Suprapubic skin (tissue), 4 donors: ENCODE measurements at regions not wholly inside any gene's neighbourhood (a gene's known extent, or its start where the extent isn't known, plus 50 kb on each side); places are given as distances from the start of the nearest gene placed in this dataset.

Experiments used
- DNase-seq, 2 donors: peaks; one replicate each; pipeline ENCODE4 v3.0.0-alpha.2; 2019; ENCODE audit warnings: low spot score in 2 of 2
- H3K27ac ChIP-seq: fragments of 200-600 bp; sonication (generic); one replicate; pipeline ENCODE4 v1.5.1; 2019
- H3K27me3 ChIP-seq: fragments of 200-600 bp; sonication (generic); one replicate; pipeline ENCODE4 v1.5.1; 2019
- H3K36me3 ChIP-seq: fragments of 200-600 bp; sonication (generic); one replicate; pipeline ENCODE4 v1.5.1; 2019
- H3K4me1 ChIP-seq: fragments of 200-600 bp; sonication (generic); one replicate; pipeline ENCODE4 v1.5.1; 2019
- H3K4me3 ChIP-seq: fragments of 200-600 bp; sonication (generic); one replicate; pipeline ENCODE4 v1.5.1; 2019; ENCODE audit warnings: mild to moderate bottlenecking
- H3K9me3 ChIP-seq: fragments of 200-600 bp; sonication (generic); one replicate; pipeline ENCODE4 v1.5.1; 2019
- EP300 ChIP-seq: sonication (generic); formaldehyde crosslinking; IDR thresholded peaks from one replicate; pipeline ENCODE4 v1.6.1; 2017; ENCODE audit warnings: antibody characterized with exemption
- POLR2A ChIP-seq, 2 donors: fragments of 450-650 bp; IDR thresholded peaks; one replicate each; pipeline ENCODE4 v1.6.1; 2017; ENCODE audit warnings: antibody characterized with exemption in 2 of 2, mild to moderate bottlenecking in 2 of 2, moderate library complexity in 2 of 2
- POLR2AphosphoS5 ChIP-seq, 3 donors: sonication (generic); formaldehyde crosslinking; IDR thresholded peaks; one replicate each; pipeline ENCODE4 v1.6.1; 2017; ENCODE audit warnings: antibody characterized with exemption in 3 of 3
- WGBS: methylation state at CpG from one replicate; pipeline ENCODE4 v1.1.5; 2018; 5-methylcytosine and 5-hydroxymethylcytosine counted together
- TF ChIP-seq, protein P1 (sequence below), 2 donors: fragments of 200-600 bp in 1 of 2; fragments of 450-650 bp in 1 of 2; sonication (generic) in 1 of 2; IDR thresholded peaks; one replicate each; pipeline ENCODE4 v1.5.1; 2016 to 2019; ENCODE audit warnings: antibody characterized with exemption in 2 of 2, mild to moderate bottlenecking in 1 of 2, moderate library complexity in 1 of 2

DNA sequence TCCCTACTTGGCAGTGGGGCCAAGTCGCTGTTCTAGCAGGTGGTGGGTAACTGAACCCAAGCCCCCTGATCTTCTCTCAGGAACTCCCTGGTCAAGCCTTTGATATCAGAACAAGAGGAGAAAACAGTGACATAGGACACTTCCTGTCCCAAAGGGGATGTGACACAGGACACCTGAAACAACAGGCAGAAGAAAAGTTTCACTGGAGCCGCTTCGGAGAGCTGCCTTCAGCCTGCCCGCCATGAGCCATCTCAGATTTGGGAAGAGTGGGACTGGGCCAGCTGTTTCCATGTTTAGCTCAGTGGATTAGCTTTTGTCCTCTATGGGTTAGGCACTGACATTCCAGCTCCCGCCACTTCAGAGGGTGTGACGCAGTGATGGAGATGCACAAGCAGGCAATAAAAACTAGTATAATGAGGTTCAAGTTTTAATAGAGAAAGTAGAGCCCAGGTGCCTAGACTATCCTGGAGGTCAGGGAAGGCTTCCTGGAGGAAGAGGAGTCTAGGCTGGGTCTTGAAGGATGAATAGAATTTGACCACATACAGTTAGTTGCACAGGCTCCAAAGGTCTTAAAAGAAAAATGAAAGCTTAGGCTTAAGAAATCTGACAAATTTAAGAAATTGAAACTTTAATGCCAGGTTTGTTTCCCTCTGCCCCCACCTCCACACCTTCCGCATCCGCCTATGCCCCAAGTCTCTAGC is 104.1 kb upstream of the SPRY4 start:
- Histone ChIP-seq H3K9me3 (no peaks in the 10 kb centered on the region), H3K4me1 (peaks cover 22% of the 10 kb centered on the region), H3K27ac (no peak overlapping the region), H3K4me3 (no peak overlapping the region), H3K27me3 (no peaks in the 10 kb centered on the region), H3K36me3 (no peaks in the 10 kb centered on the region)
- no peak for DNase-seq
- whole genome bisulfite sequencing: 93% methylated on average over 8 of the region's 8 CpGs
- TF ChIP-seq, protein P1, sequence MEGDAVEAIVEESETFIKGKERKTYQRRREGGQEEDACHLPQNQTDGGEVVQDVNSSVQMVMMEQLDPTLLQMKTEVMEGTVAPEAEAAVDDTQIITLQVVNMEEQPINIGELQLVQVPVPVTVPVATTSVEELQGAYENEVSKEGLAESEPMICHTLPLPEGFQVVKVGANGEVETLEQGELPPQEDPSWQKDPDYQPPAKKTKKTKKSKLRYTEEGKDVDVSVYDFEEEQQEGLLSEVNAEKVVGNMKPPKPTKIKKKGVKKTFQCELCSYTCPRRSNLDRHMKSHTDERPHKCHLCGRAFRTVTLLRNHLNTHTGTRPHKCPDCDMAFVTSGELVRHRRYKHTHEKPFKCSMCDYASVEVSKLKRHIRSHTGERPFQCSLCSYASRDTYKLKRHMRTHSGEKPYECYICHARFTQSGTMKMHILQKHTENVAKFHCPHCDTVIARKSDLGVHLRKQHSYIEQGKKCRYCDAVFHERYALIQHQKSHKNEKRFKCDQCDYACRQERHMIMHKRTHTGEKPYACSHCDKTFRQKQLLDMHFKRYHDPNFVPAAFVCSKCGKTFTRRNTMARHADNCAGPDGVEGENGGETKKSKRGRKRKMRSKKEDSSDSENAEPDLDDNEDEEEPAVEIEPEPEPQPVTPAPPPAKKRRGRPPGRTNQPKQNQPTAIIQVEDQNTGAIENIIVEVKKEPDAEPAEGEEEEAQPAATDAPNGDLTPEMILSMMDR (IDR thresholded peaks at IDR 0.05): no peak
- TF ChIP-seq EP300 (no peak), POLR2A (IDR thresholded peaks at IDR 0.05) (no peak), POLR2AphosphoS5 (IDR thresholded peaks at IDR 0.05) (no peak)

DNA sequence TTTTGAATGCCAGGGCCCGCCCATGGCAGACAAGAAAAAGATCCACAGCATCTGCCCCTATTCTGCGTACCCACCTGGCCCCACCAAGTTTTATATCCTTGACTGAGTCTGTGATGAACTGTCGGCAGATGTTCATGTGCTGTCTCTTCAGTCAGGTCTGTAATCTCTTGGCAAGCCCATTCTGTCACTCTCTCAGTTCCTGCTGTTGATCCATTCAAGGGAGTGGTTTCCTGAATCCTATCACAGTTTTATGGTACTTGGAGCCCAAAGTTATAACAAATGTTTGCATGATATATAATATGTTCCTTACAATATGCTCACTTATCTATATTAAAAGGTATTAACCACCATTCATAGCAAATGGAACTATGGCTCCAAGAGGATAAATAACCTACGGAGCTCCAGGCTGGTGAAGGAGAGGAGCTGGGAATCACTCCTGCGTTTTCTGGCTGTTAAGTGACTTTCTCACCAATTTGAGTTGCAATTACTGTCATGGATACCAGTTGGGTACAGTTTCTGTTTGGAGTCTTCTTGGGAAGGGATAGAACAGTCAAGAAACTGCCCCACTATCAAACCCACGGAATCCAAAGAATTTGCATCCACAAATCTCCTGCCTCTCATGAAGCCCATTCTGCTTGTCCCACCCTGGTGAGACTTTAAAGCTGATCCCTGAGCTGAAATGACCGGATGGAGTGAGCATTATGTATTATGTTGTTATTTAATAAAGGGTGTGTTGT is 103.4 kb upstream of the SPRY4 start:
- Histone ChIP-seq H3K27me3 (no peaks in the 10 kb centered on the region), H3K27ac (no peak overlapping the region), H3K36me3 (no peaks in the 10 kb centered on the region), H3K4me1 (peaks cover 15% of the 10 kb centered on the region), H3K4me3 (no peak overlapping the region), H3K9me3 (no peaks in the 10 kb centered on the region)
- TF ChIP-seq, protein P1 (IDR thresholded peaks at IDR 0.05): no peak
- TF ChIP-seq POLR2AphosphoS5 (IDR thresholded peaks at IDR 0.05): no peak
- TF ChIP-seq POLR2A (IDR thresholded peaks at IDR 0.05): no peak
- TF ChIP-seq EP300: no peak
- DNase-seq: no peak
- 95% methylated on average over 7 of the region's 7 CpGs for WGBS

DNA sequence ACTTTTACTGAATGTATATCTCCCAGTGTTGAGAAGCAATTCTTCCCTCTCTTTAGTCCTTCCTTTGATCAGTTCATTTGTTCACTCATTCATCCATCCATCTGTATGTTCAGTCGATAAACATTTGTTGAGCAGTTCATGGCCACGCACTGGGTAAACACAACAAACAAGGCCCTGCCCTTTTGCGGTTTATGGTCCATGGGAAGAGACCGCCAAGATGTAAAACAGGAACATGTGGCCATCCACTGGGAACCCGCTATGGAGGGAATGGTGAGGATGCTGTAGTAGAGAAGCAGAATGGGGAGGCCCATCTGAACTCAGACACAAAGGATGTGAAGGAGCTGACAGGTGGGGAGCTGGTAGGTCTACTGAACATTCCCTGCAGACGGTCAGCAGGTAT is 102.7 kb upstream of the SPRY4 start:
- Histone ChIP-seq H3K4me1 (peaks cover 8% of the 10 kb centered on the region), H3K27me3 (no peaks in the 10 kb centered on the region), H3K4me3 (no peak overlapping the region), H3K9me3 (no peaks in the 10 kb centered on the region), H3K27ac (no peak overlapping the region), H3K36me3 (no peaks in the 10 kb centered on the region)
- no peak for TF ChIP-seq EP300
- no peak for TF ChIP-seq POLR2A (IDR thresholded peaks at IDR 0.05)
- TF ChIP-seq, protein P1 (IDR thresholded peaks at IDR 0.05): no peak
- no peak for TF ChIP-seq POLR2AphosphoS5 (IDR thresholded peaks at IDR 0.05)
- DNase-seq: no peak
- 92% methylated on average over 6 of the region's 6 CpGs for WGBS

DNA sequence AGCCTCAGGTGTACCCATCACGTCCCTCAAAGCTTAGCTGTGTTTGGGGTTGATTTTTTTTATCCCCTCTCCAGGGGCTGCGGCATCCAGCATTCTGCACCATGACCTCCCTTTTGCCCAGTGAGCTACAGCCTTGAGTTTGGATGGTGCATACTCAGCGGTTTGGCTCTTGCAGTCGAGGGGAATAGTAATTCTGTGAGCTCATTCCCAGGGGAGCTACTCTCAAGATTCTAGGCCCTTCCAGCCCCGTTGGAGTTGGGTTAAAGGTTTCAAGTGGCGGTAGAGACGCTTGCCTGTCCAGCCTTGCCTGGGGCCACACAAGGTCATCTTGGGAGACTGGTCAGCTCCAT is 102.2 kb upstream of the SPRY4 start:
- no peak for DNase-seq
- TF ChIP-seq EP300 (no peak), POLR2A (IDR thresholded peaks at IDR 0.05) (no peak)
- Histone ChIP-seq H3K27me3 (no peaks in the 10 kb centered on the region), H3K9me3 (no peaks in the 10 kb centered on the region), H3K4me1 (peaks cover 8% of the 10 kb centered on the region), H3K36me3 (no peaks in the 10 kb centered on the region), H3K4me3 (no peak overlapping the region), H3K27ac (no peak overlapping the region)
- WGBS: 82% methylated on average over 7 of the region's 7 CpGs

DNA sequence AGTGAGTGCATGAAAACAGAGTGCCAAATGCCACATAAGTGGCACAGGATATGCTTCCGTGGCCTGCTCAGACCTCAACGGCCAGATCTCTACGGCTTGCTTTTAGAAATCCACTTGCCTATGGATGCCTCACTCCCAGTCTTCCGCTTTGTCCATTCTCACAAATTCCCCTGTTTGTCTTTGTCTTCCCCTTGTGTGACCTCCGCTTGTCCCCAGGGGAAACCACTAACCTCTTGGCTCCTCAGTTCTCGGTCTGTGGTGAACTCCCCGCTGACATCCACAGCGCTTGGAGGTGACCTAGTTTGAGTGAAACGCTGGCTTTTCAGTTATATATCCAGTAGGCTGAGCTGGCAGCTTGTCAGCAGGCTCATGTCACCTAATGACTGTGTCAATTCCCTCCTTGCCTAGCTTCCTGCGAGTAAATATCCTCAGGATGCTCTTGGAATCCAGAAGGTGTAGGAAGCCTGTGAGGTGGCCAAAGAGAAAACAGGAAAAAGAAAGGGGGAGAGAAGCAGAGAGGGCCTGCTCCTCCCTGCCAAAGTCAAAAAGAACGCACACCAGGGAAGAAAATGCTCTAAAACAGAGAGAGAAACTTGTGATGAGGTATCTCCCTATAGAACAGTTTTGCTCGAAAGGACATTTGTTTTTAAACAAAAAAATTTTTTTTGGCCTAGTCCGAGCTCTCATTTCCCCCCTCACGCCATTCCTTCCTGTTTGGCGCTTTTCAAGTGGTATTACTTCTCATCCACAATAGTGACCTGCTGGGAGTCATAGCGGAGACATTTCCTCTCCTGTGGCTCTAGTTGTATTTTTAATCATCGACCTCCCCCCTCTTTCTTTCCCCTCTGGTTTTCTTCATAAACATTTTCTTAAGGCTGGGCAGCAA is 101.6 kb upstream of the SPRY4 start:
- no peaks in the 10 kb centered on the region for H3K27me3 ChIP-seq
- TF ChIP-seq POLR2AphosphoS5 (IDR thresholded peaks at IDR 0.05) (no peak), EP300 (no peak), POLR2A (IDR thresholded peaks at IDR 0.05) (no peak)
- TF ChIP-seq, protein P1 (IDR thresholded peaks at IDR 0.05): no peak

More for the DNA sequence above, 101.6 kb upstream of the SPRY4 start:
- no peaks in the 10 kb centered on the region for H3K36me3 ChIP-seq
- H3K27ac ChIP-seq: no peak overlapping the region
- H3K4me1 ChIP-seq: peaks cover 8% of the 10 kb centered on the region
- H3K4me3 ChIP-seq: no peak overlapping the region
- DNase-seq: no peak
- no peaks in the 10 kb centered on the region for H3K9me3 ChIP-seq
- WGBS: 62% methylated on average over 17 of the region's 17 CpGs
